Uterus (tissue), 2 donors: ENCODE measurements at regions not wholly inside any gene's neighbourhood (a gene's known extent, or its start where the extent isn't known, plus 50 kb on each side); places are given as distances from the start of the nearest gene placed in this dataset.
"Not testable (repeated sequence)": the region's sequence is repeated elsewhere in the genome, so short reads cannot be mapped to it uniquely, and the experiment has no call there.

ENCODE experiments used
- POLR2A ChIP-seq, 2 donors: fragments of 450-650 bp; IDR thresholded peaks; one replicate each; pipeline ENCODE4 v1.6.1; 2016; ENCODE audit warnings: antibody characterized with exemption in 2 of 2, mild to moderate bottlenecking in 1 of 2, moderate library complexity in 1 of 2
- TF ChIP-seq, protein P1 (sequence below), 4 experiments: fragments of 200-600 bp in 2 of 4; fragments of 450-650 bp in 2 of 4; sonication (generic) in 2 of 4; IDR thresholded peaks; one replicate each; pipeline ENCODE4 v1.5.1; 2016 to 2019; ENCODE audit warnings: antibody characterized with exemption in 4 of 4, mild to moderate bottlenecking in 2 of 4, moderate library complexity in 1 of 4

- TF ChIP-seq, protein P1, sequence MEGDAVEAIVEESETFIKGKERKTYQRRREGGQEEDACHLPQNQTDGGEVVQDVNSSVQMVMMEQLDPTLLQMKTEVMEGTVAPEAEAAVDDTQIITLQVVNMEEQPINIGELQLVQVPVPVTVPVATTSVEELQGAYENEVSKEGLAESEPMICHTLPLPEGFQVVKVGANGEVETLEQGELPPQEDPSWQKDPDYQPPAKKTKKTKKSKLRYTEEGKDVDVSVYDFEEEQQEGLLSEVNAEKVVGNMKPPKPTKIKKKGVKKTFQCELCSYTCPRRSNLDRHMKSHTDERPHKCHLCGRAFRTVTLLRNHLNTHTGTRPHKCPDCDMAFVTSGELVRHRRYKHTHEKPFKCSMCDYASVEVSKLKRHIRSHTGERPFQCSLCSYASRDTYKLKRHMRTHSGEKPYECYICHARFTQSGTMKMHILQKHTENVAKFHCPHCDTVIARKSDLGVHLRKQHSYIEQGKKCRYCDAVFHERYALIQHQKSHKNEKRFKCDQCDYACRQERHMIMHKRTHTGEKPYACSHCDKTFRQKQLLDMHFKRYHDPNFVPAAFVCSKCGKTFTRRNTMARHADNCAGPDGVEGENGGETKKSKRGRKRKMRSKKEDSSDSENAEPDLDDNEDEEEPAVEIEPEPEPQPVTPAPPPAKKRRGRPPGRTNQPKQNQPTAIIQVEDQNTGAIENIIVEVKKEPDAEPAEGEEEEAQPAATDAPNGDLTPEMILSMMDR (IDR thresholded peaks at IDR 0.05): not testable (repeated sequence)
- not testable (repeated sequence) for TF ChIP-seq POLR2A (IDR thresholded peaks at IDR 0.05)
Observed at GRCh38 chr4:26064009-26064408, 150.0 kb downstream of the SMIM20 start.
